ENCODE measurements at regions not wholly inside any gene's neighbourhood (a gene's known extent, or its start where the extent isn't known, plus 50 kb on each side); places are given as distances from the start of the nearest gene placed in this dataset.
"Not testable (repeated sequence)": the region's sequence is repeated elsewhere in the genome, so short reads cannot be mapped to it uniquely, and the experiment has no call there.

- no peak overlapping the region for H3K4me3 Mint-ChIP-seq
These were observed 857.4 kb upstream of the NDST4 start for GRCh38 chr4:115970859-115971258.

GRCh38 chr4:115969756-115970155 lies 856.3 kb upstream of the NDST4 start:
- Mint-ChIP-seq H3K27me3 (ENCODE audit: low read depth) (no peaks in the 10 kb centered on the region), H3K36me3 (ENCODE audit: low read depth) (no peaks in the 10 kb centered on the region), H3K27ac (no peak overlapping the region), H3K4me1 (no peaks in the 10 kb centered on the region), H3K9me3 (no peaks in the 10 kb centered on the region), H3K4me3 (no peak overlapping the region)
- no peak for TF ChIP-seq CTCF (IDR thresholded peaks at IDR 0.05; ENCODE audit: unreplicated experiment in 3 of 3)

More at GRCh38 chr4:115970859-115971258, 857.4 kb upstream of the NDST4 start:
- TF ChIP-seq CTCF (IDR thresholded peaks at IDR 0.05; ENCODE audit: unreplicated experiment in 3 of 3) = no peak
- Mint-ChIP-seq H3K4me1 (no peaks in the 10 kb centered on the region), H3K9me3 (no peaks in the 10 kb centered on the region), H3K27me3 (ENCODE audit: low read depth) (no peaks in the 10 kb centered on the region), H3K36me3 (ENCODE audit: low read depth) (no peaks in the 10 kb centered on the region), H3K27ac (no peak overlapping the region)

GRCh38 chr4:115965588-115965987 lies 852.2 kb upstream of the NDST4 start:
- Mint-ChIP-seq H3K4me3 (no peak overlapping the region), H3K36me3 (ENCODE audit: low read depth) (no peaks in the 10 kb centered on the region), H3K9me3 (no peaks in the 10 kb centered on the region), H3K4me1 (no peaks in the 10 kb centered on the region), H3K27ac (no peak overlapping the region), H3K27me3 (ENCODE audit: low read depth) (no peaks in the 10 kb centered on the region)
- no peak for TF ChIP-seq CTCF (IDR thresholded peaks at IDR 0.05; ENCODE audit: unreplicated experiment in 3 of 3)

GRCh38 chr4:115956054-115956796 lies 842.8 kb upstream of the NDST4 start:
- H3K9me3 Mint-ChIP-seq; H3K27ac Mint-ChIP-seq; H3K36me3 Mint-ChIP-seq (ENCODE audit: low read depth); H3K4me3 Mint-ChIP-seq; H3K4me1 Mint-ChIP-seq; H3K27me3 Mint-ChIP-seq (ENCODE audit: low read depth): not testable (repeated sequence)

- Mint-ChIP-seq H3K9me3 (no peaks in the 10 kb centered on the region), H3K4me3 (no peak overlapping the region), H3K36me3 (ENCODE audit: low read depth) (no peaks in the 10 kb centered on the region), H3K27ac (no peak overlapping the region), H3K4me1 (no peaks in the 10 kb centered on the region), H3K27me3 (ENCODE audit: low read depth) (no peaks in the 10 kb centered on the region)
- no peak for TF ChIP-seq CTCF (IDR thresholded peaks at IDR 0.05; ENCODE audit: unreplicated experiment in 3 of 3)
These were observed 837.4 kb upstream of the NDST4 start for GRCh38 chr4:115950806-115951205.

- not testable (repeated sequence) for H3K27ac Mint-ChIP-seq; H3K9me3 Mint-ChIP-seq; H3K27me3 Mint-ChIP-seq (ENCODE audit: low read depth); H3K4me3 Mint-ChIP-seq; H3K36me3 Mint-ChIP-seq (ENCODE audit: low read depth); H3K4me1 Mint-ChIP-seq
These were observed 836.7 kb upstream of the NDST4 start for GRCh38 chr4:115949974-115950743.

- H3K9me3 Mint-ChIP-seq = no peaks in the 10 kb centered on the region
- H3K36me3 Mint-ChIP-seq (ENCODE audit: low read depth) = no peaks in the 10 kb centered on the region
- no peaks in the 10 kb centered on the region for H3K4me1 Mint-ChIP-seq
- H3K4me3 Mint-ChIP-seq = no peak overlapping the region
- TF ChIP-seq CTCF (IDR thresholded peaks at IDR 0.05; ENCODE audit: unreplicated experiment in 3 of 3) = no peak
- no peaks in the 10 kb centered on the region for H3K27me3 Mint-ChIP-seq (ENCODE audit: low read depth)
- no peak overlapping the region for H3K27ac Mint-ChIP-seq
These were observed 831.6 kb upstream of the NDST4 start for GRCh38 chr4:115945026-115945425.

Measured in nephron (organoid).